ENCODE measurements at regions not wholly inside any gene's neighbourhood (a gene's known extent, or its start where the extent isn't known, plus 50 kb on each side); places are given as distances from the start of the nearest gene placed in this dataset.

- H3K27ac ChIP-seq (ENCODE audit: insufficient read depth, low read length) = no peak overlapping the region
- H3K27me3 ChIP-seq (ENCODE audit: control insufficient read depth, insufficient read depth, low read length) = no peaks in the 10 kb centered on the region
- no peak overlapping the region for H3K9ac ChIP-seq (ENCODE audit: insufficient read depth, low read length)
- H3K36me3 ChIP-seq (ENCODE audit: control insufficient read depth, insufficient read depth, low read length) = no peaks in the 10 kb centered on the region
- H3K79me2 ChIP-seq (ENCODE audit: control insufficient read depth, insufficient read depth, low read length) = no peaks in the 10 kb centered on the region
- H2AFZ ChIP-seq (ENCODE audit: low read length) = no peak overlapping the region
- no peaks in the 10 kb centered on the region for H4K20me1 ChIP-seq (ENCODE audit: control insufficient read depth, extremely low read depth, insufficient read depth, low read length)
- H3K4me1 ChIP-seq (ENCODE audit: control insufficient read depth, extremely low read depth, insufficient read depth, low read length) = no peaks in the 10 kb centered on the region
- no peak overlapping the region for H3K4me2 ChIP-seq (ENCODE audit: extremely low read depth, insufficient read depth, low read length)
- no peaks in the 10 kb centered on the region for H3K9me3 ChIP-seq (ENCODE audit: control insufficient read depth, insufficient read depth, low read depth, low read length)
- peak in 1 of 2 donors; percentile 3 for DNase-seq (ENCODE audit: low read depth in 2 of 2)
- no peak overlapping the region for H3K4me3 ChIP-seq (replicated peaks in 1 of 4; ENCODE audit: control extremely low read depth in 1 of 4, insufficient read depth in 1 of 4, low read depth in 3 of 4, low read length in 4 of 4)
- no peak for TF ChIP-seq CTCF (conservative IDR thresholded peaks at IDR 0.05 in 1 of 2, IDR thresholded peaks at IDR 0.05 in 1 of 2; ENCODE audit: low read depth in 1 of 2, low read length in 2 of 2)
- TF ChIP-seq EZH2 (IDR thresholded peaks at IDR 0.05; ENCODE audit: low read length, missing control alignments) = no peak
Measured at GRCh38 chr13:38008636-38009035, 139.1 kb upstream of the TRPC4 start.

GRCh38 chr13:38002606-38003005 is 133.0 kb upstream of the TRPC4 start:
- no peak overlapping the region for H3K9ac ChIP-seq (ENCODE audit: insufficient read depth, low read length)
- DNase-seq (ENCODE audit: low read depth in 2 of 2) = no peak
- H3K36me3 ChIP-seq (ENCODE audit: control insufficient read depth, insufficient read depth, low read length) = no peaks in the 10 kb centered on the region
- H3K4me3 ChIP-seq (replicated peaks in 1 of 4; ENCODE audit: control extremely low read depth in 1 of 4, insufficient read depth in 1 of 4, low read depth in 3 of 4, low read length in 4 of 4) = no peak overlapping the region
- TF ChIP-seq CTCF (conservative IDR thresholded peaks at IDR 0.05 in 1 of 2, IDR thresholded peaks at IDR 0.05 in 1 of 2; ENCODE audit: low read depth in 1 of 2, low read length in 2 of 2) (no peak), EZH2 (IDR thresholded peaks at IDR 0.05; ENCODE audit: low read length, missing control alignments) (no peak)
- H3K27me3 ChIP-seq (ENCODE audit: control insufficient read depth, insufficient read depth, low read length) = no peaks in the 10 kb centered on the region
- no peaks in the 10 kb centered on the region for H3K79me2 ChIP-seq (ENCODE audit: control insufficient read depth, insufficient read depth, low read length)
- no peaks in the 10 kb centered on the region for H4K20me1 ChIP-seq (ENCODE audit: control insufficient read depth, extremely low read depth, insufficient read depth, low read length)
- no peaks in the 10 kb centered on the region for H3K9me3 ChIP-seq (ENCODE audit: control insufficient read depth, insufficient read depth, low read depth, low read length)
- no peaks in the 10 kb centered on the region for H3K4me1 ChIP-seq (ENCODE audit: control insufficient read depth, extremely low read depth, insufficient read depth, low read length)
- no peak overlapping the region for H3K4me2 ChIP-seq (ENCODE audit: extremely low read depth, insufficient read depth, low read length)
- no peak overlapping the region for H3K27ac ChIP-seq (ENCODE audit: insufficient read depth, low read length)
- no peak overlapping the region for H2AFZ ChIP-seq (ENCODE audit: low read length)

- Histone ChIP-seq H3K4me2 (ENCODE audit: extremely low read depth, insufficient read depth, low read length) (no peak overlapping the region), H3K4me1 (ENCODE audit: control insufficient read depth, extremely low read depth, insufficient read depth, low read length) (no peaks in the 10 kb centered on the region), H3K4me3 (replicated peaks in 1 of 4; ENCODE audit: control extremely low read depth in 1 of 4, insufficient read depth in 1 of 4, low read depth in 3 of 4, low read length in 4 of 4) (no peak overlapping the region), H3K27ac (ENCODE audit: insufficient read depth, low read length) (no peak overlapping the region), H3K79me2 (ENCODE audit: control insufficient read depth, insufficient read depth, low read length) (no peaks in the 10 kb centered on the region), H4K20me1 (ENCODE audit: control insufficient read depth, extremely low read depth, insufficient read depth, low read length) (no peaks in the 10 kb centered on the region), H3K9ac (ENCODE audit: insufficient read depth, low read length) (no peak overlapping the region), H3K36me3 (ENCODE audit: control insufficient read depth, insufficient read depth, low read length) (no peaks in the 10 kb centered on the region), H3K27me3 (ENCODE audit: control insufficient read depth, insufficient read depth, low read length) (no peaks in the 10 kb centered on the region), H3K9me3 (ENCODE audit: control insufficient read depth, insufficient read depth, low read depth, low read length) (no peaks in the 10 kb centered on the region), H2AFZ (ENCODE audit: low read length) (no peak overlapping the region)
- no peak for DNase-seq (ENCODE audit: low read depth in 2 of 2)
- TF ChIP-seq CTCF (conservative IDR thresholded peaks at IDR 0.05 in 1 of 2, IDR thresholded peaks at IDR 0.05 in 1 of 2; ENCODE audit: low read depth in 1 of 2, low read length in 2 of 2) = no peak
- no peak for TF ChIP-seq EZH2 (IDR thresholded peaks at IDR 0.05; ENCODE audit: low read length, missing control alignments)
Measured at GRCh38 chr13:37997641-37998040, 128.1 kb upstream of the TRPC4 start.

All from fibroblast of lung (primary cell).